Osteoblast (primary cell): ENCODE measurements at regions not wholly inside any gene's neighbourhood (a gene's known extent, or its start where the extent isn't known, plus 50 kb on each side); places are given as distances from the start of the nearest gene placed in this dataset.

ENCODE experiments used
- DNase-seq: peaks from one replicate; pipeline ENCODE4 v3.0.0; 2011; ENCODE audit warnings: low spot score, mixed read lengths; ENCODE audit not compliant: insufficient read length; ENCODE audit errors: missing footprints
- H2AFZ ChIP-seq: 2 replicates; pipeline ENCODE4 v1.6.0; 2011; ENCODE audit warnings: mild to moderate bottlenecking, low read length
- H3K27ac ChIP-seq: 2 replicates; pipeline ENCODE4 v1.5.1; 2011; ENCODE audit warnings: mild to moderate bottlenecking, low read depth, low read length, moderate library complexity
- H3K27me3 ChIP-seq: 2 replicates; pipeline ENCODE4 v1.6.0; 2012; ENCODE audit warnings: mild to moderate bottlenecking, control low read depth, inconsistent platforms, low read length, moderate library complexity; ENCODE audit not compliant: insufficient read depth
- H3K36me3 ChIP-seq: 2 replicates; pipeline ENCODE4 v1.5.1; 2011; ENCODE audit warnings: mild to moderate bottlenecking, low read length, control low read depth, moderate library complexity; ENCODE audit not compliant: insufficient read depth
- H3K4me1 ChIP-seq: 2 replicates; pipeline ENCODE4 v1.5.1; 2011; ENCODE audit warnings: mild to moderate bottlenecking, low read length, control low read depth, moderate library complexity; ENCODE audit not compliant: insufficient read depth
- H3K4me2 ChIP-seq: 2 replicates; pipeline ENCODE4 v1.6.0; 2011; ENCODE audit warnings: mild to moderate bottlenecking, low read length; ENCODE audit not compliant: insufficient read depth
- H3K4me3 ChIP-seq: fragments of 200-600 bp; sonication (generic); 3 replicates; pipeline ENCODE4 v1.5.1; 2012; ENCODE audit warnings: mild to moderate bottlenecking, low read length, inconsistent platforms; ENCODE audit not compliant: insufficient read depth
- H3K79me2 ChIP-seq: 2 replicates; pipeline ENCODE4 v1.6.0; 2012; ENCODE audit warnings: mild to moderate bottlenecking, low read length, control low read depth, inconsistent platforms; ENCODE audit not compliant: insufficient read depth
- H3K9me3 ChIP-seq: 2 replicates; pipeline ENCODE4 v1.5.1; 2011; ENCODE audit warnings: low read depth, low read length, control low read depth
- H4K20me1 ChIP-seq: 2 replicates; pipeline ENCODE4 v1.6.0; 2012; ENCODE audit warnings: mild to moderate bottlenecking, low read length, control low read depth; ENCODE audit not compliant: insufficient read depth
- TF ChIP-seq, protein P1 (sequence below): IDR thresholded peaks from 2 replicates; pipeline ENCODE4 v1.5.1; 2011; ENCODE audit warnings: mild to moderate bottlenecking, low read depth, low read length, moderate library complexity; ENCODE audit errors: extremely low read depth

GRCh38 chr14:106506881-106507305, 980.5 kb downstream of the TMEM121 start:
- no peak for DNase-seq
- Histone ChIP-seq H3K27ac (no peak overlapping the region), H3K4me2 (no peak overlapping the region), H4K20me1 (no peaks in the 10 kb centered on the region), H3K36me3 (no peaks in the 10 kb centered on the region), H3K4me1 (no peaks in the 10 kb centered on the region), H3K4me3 (no peak overlapping the region), H3K9me3 (peaks cover 8% of the 10 kb centered on the region), H3K79me2 (no peaks in the 10 kb centered on the region), H2AFZ (no peak overlapping the region), H3K27me3 (no peaks in the 10 kb centered on the region)
- TF ChIP-seq, protein P1, sequence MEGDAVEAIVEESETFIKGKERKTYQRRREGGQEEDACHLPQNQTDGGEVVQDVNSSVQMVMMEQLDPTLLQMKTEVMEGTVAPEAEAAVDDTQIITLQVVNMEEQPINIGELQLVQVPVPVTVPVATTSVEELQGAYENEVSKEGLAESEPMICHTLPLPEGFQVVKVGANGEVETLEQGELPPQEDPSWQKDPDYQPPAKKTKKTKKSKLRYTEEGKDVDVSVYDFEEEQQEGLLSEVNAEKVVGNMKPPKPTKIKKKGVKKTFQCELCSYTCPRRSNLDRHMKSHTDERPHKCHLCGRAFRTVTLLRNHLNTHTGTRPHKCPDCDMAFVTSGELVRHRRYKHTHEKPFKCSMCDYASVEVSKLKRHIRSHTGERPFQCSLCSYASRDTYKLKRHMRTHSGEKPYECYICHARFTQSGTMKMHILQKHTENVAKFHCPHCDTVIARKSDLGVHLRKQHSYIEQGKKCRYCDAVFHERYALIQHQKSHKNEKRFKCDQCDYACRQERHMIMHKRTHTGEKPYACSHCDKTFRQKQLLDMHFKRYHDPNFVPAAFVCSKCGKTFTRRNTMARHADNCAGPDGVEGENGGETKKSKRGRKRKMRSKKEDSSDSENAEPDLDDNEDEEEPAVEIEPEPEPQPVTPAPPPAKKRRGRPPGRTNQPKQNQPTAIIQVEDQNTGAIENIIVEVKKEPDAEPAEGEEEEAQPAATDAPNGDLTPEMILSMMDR = no peak

DNA sequence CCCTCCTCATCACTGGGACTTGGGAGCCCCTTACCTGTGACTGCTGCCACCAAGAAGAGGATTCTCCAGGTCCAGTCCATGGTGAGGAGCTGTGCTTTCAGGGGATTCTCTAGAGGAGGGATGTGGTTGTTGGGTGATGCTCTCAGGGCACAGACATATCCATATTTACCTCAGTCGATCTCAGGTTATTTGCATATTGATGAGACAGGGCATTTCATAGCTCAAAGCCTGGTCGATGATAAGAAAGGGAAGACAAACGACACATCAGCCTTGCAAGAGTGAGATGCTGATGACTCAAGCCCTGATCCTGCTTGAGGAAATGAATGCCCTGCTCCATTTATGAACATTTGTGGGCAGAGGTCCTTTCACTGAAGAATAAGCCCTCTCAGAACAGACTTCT, 981.0 kb downstream of the TMEM121 start:
- Histone ChIP-seq H3K27me3 (no peaks in the 10 kb centered on the region), H3K27ac (no peak overlapping the region), H3K9me3 (peaks cover 8% of the 10 kb centered on the region), H3K79me2 (no peaks in the 10 kb centered on the region), H4K20me1 (no peaks in the 10 kb centered on the region), H3K4me2 (no peak overlapping the region), H3K4me1 (no peaks in the 10 kb centered on the region), H2AFZ (no peak overlapping the region), H3K4me3 (no peak overlapping the region), H3K36me3 (no peaks in the 10 kb centered on the region)
- DNase-seq = no peak
- TF ChIP-seq, protein P1 = no peak

GRCh38 chr14:106508216-106508615, 981.8 kb downstream of the TMEM121 start:
- TF ChIP-seq, protein P1 = no peak

DNA sequence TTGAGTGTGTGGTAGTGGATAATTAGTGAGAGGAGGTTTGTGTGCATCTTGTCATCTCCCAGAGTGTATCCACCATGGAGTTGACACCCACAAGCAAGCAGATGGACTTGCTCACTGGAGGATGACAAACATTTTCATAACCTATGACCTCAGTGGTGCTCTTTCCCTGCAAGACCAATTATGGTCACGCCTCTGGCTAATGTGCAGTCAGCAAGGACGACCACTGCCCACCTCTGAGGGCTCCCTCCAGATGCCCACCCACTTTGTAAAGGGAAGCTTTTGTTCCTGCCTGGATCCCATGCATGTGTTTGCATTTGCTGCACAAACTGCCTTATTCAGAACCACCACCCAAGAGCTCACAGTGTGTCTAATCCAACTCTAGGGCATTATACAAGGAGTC, 982.8 kb downstream of the TMEM121 start:
- H3K9me3 ChIP-seq = peaks cover 8% of the 10 kb centered on the region
- H3K4me2 ChIP-seq = no peak overlapping the region
- no peaks in the 10 kb centered on the region for H3K27me3 ChIP-seq
- H3K4me1 ChIP-seq = no peaks in the 10 kb centered on the region
- H3K36me3 ChIP-seq = no peaks in the 10 kb centered on the region
- no peak overlapping the region for H3K27ac ChIP-seq
- H2AFZ ChIP-seq = no peak overlapping the region
- no peak for DNase-seq
- H4K20me1 ChIP-seq = no peaks in the 10 kb centered on the region
- H3K79me2 ChIP-seq = no peaks in the 10 kb centered on the region
- TF ChIP-seq, protein P1 = no peak
- H3K4me3 ChIP-seq = no peak overlapping the region

More at GRCh38 chr14:106508216-106508615, 981.8 kb downstream of the TMEM121 start:
- Histone ChIP-seq H3K4me3 (no peak overlapping the region), H3K79me2 (no peaks in the 10 kb centered on the region), H3K27ac (no peak overlapping the region), H3K27me3 (no peaks in the 10 kb centered on the region), H3K36me3 (no peaks in the 10 kb centered on the region), H3K9me3 (peaks cover 8% of the 10 kb centered on the region), H3K4me1 (no peaks in the 10 kb centered on the region), H2AFZ (no peak overlapping the region), H3K4me2 (no peak overlapping the region), H4K20me1 (no peaks in the 10 kb centered on the region)
- no peak for DNase-seq
